ENCODE measurements at regions not wholly inside any gene's neighbourhood (a gene's known extent, or its start where the extent isn't known, plus 50 kb on each side); places are given as distances from the start of the nearest gene placed in this dataset.

GRCh38 chr14:89495718-89496117, 78.7 kb upstream of the FOXN3 start:
- DNase-seq (no peak), ATAC-seq (no peak)
- H3K4me3 ChIP-seq = no peak overlapping the region
- no peaks in the 10 kb centered on the region for H3K9me3 ChIP-seq
- H3K36me3 ChIP-seq (ENCODE audit: insufficient read depth in 1 of 2, low read depth in 1 of 2) = no peaks in the 10 kb centered on the region
- 92 to 96% (median 93%) methylated on average over 8 of the region's 8 CpGs for WGBS, 3 donors
- intact Hi-C loops (cut with DNase I) = no loop called here
- no peak overlapping the region for H3K27ac ChIP-seq
- no peaks in the 10 kb centered on the region for H3K27me3 ChIP-seq (ENCODE audit: insufficient read depth in 3 of 3, low read length in 2 of 3)
- TF ChIP-seq CTCF (IDR thresholded peaks at IDR 0.05) = no peak
- H3K4me1 ChIP-seq = no peaks in the 10 kb centered on the region

- 41 to 55% (median 43%) methylated on average over 11 of the region's 11 CpGs for WGBS, 3 donors
These were observed 77.0 kb upstream of the FOXN3 start for GRCh38 chr14:89493877-89494634.

GRCh38 chr14:89493406-89493805, 76.4 kb upstream of the FOXN3 start:
- intact Hi-C loops (cut with DNase I) = no loop called here
- Histone ChIP-seq H3K4me3 (no peak overlapping the region), H3K27me3 (ENCODE audit: insufficient read depth in 3 of 3, low read length in 2 of 3) (no peaks in the 10 kb centered on the region), H3K4me1 (no peaks in the 10 kb centered on the region), H3K36me3 (ENCODE audit: insufficient read depth in 1 of 2, low read depth in 1 of 2) (no peaks in the 10 kb centered on the region), H3K9me3 (no peaks in the 10 kb centered on the region), H3K27ac (no peak overlapping the region)
- no peak for DNase-seq
- no peak for ATAC-seq
- TF ChIP-seq CTCF (IDR thresholded peaks at IDR 0.05) = no peak
- 46 to 71% (median 56%) methylated on average over 4 of the region's 4 CpGs for WGBS, 3 donors

More at GRCh38 chr14:89493877-89494634, 77.0 kb upstream of the FOXN3 start:
- intact Hi-C loops (cut with DNase I) = no loop called here
- no peaks in the 10 kb centered on the region for H3K4me1 ChIP-seq
- H3K4me3 ChIP-seq = no peak overlapping the region
- no peaks in the 10 kb centered on the region for H3K36me3 ChIP-seq (ENCODE audit: insufficient read depth in 1 of 2, low read depth in 1 of 2)
- H3K27ac ChIP-seq = no peak overlapping the region
- H3K9me3 ChIP-seq = no peaks in the 10 kb centered on the region
- no peak for DNase-seq
- no peak for TF ChIP-seq CTCF (IDR thresholded peaks at IDR 0.05)
- no peaks in the 10 kb centered on the region for H3K27me3 ChIP-seq (ENCODE audit: insufficient read depth in 3 of 3, low read length in 2 of 3)
- no peak for ATAC-seq

GRCh38 chr14:89491711-89492381, 74.8 kb upstream of the FOXN3 start:
- ATAC-seq = no peak
- intact Hi-C loops (cut with DNase I) = no loop called here
- Histone ChIP-seq H3K27me3 (ENCODE audit: insufficient read depth in 3 of 3, low read length in 2 of 3) (no peaks in the 10 kb centered on the region), H3K36me3 (ENCODE audit: insufficient read depth in 1 of 2, low read depth in 1 of 2) (no peaks in the 10 kb centered on the region), H3K9me3 (no peaks in the 10 kb centered on the region), H3K4me1 (no peaks in the 10 kb centered on the region), H3K27ac (no peak overlapping the region), H3K4me3 (no peak overlapping the region)
- DNase-seq = no peak
- 45 to 54% (median 52%) methylated on average over 8 of the region's 8 CpGs for WGBS, 3 donors
- no peak for TF ChIP-seq CTCF (IDR thresholded peaks at IDR 0.05)

Measured in psoas muscle (tissue), 7 donors.